H1 (cell line): ENCODE measurements at regions not wholly inside any gene's neighbourhood (a gene's known extent, or its start where the extent isn't known, plus 50 kb on each side); places are given as distances from the start of the nearest gene placed in this dataset.

Source experiments
- CTCF ChIA-PET: fragments of 300-600 bp; sonication (Branson Sonifier 250); formaldehyde crosslinking; loops from one replicate; lab custom pipeline; 2021; ENCODE audit not compliant: partially characterized antibody; lab: Charles Lee
- POLR2A ChIA-PET: fragments of 300-600 bp; sonication (Branson Sonifier 250); formaldehyde crosslinking; loops from one replicate; lab custom pipeline; 2021; ENCODE audit warnings: inconsistent platforms; ENCODE audit not compliant: partially characterized antibody; lab: Charles Lee
- DNase-seq, 2 experiments: peaks; one replicate each; pipeline versions ENCODE4 v3.0.0 to v3.0.0-alpha.2; 2010 to 2022; ENCODE audit warnings: low spot score in 2 of 2, low read depth in 1 of 2, mixed read lengths in 1 of 2
- FAIRE-seq: peaks from 2 replicates; lab custom pipeline; 2011; peaks lifted over from hg19 to GRCh38; lab: Jason Lieb, UNC
- H2AFZ ChIP-seq: 2 replicates; pipeline ENCODE4 v1.8.1; 2012; ENCODE audit warnings: low read length, inconsistent platforms
- H2AK5ac ChIP-seq: 2 replicates; pipeline ENCODE4 v1.6.1; 2013; ENCODE audit warnings: low read depth, low read length
- H2BK120ac ChIP-seq: replicated peaks from 2 replicates; pipeline ENCODE3; 2013; ENCODE audit warnings: low read depth, low read length, inconsistent platforms
- H2BK12ac ChIP-seq: 2 replicates; pipeline ENCODE4 v1.6.1; 2013; ENCODE audit warnings: low read depth, low read length
- H2BK15ac ChIP-seq: 2 replicates; pipeline ENCODE4 v1.6.1; 2013; ENCODE audit warnings: low read length
- H2BK20ac ChIP-seq: 2 replicates; pipeline ENCODE4 v1.6.1; 2013; ENCODE audit warnings: low read length
- H2BK5ac ChIP-seq: 2 replicates; pipeline ENCODE4 v1.6.1; 2013; ENCODE audit warnings: low read depth, low read length
- H3K14ac ChIP-seq: 2 replicates; pipeline ENCODE4 v1.6.1; 2013; ENCODE audit warnings: inconsistent platforms; ENCODE audit not compliant: insufficient read length
- H3K18ac ChIP-seq: 2 replicates; pipeline ENCODE4 v1.6.1; 2013; ENCODE audit warnings: low read length; ENCODE audit errors: extremely low read depth
- H3K23ac ChIP-seq: 2 replicates; pipeline ENCODE4 v1.6.1; 2013; ENCODE audit warnings: inconsistent platforms; ENCODE audit not compliant: insufficient read length
- H3K23me2 ChIP-seq: 2 replicates; pipeline ENCODE4 v1.6.1; 2013; ENCODE audit warnings: low read depth, low read length
- H3K27ac ChIP-seq: 2 replicates; pipeline ENCODE4 v1.6.1; 2011; ENCODE audit warnings: low read depth, low read length, inconsistent platforms
- H3K27me3 ChIP-seq, 4 experiments: replicated peaks in 1 of 4; 1 replicate in 1 of 4; 2 replicates in 3 of 4; pipeline versions ENCODE4 v1.6.1 to v1.8.1; 2011 to 2013; ENCODE audit warnings: low read length in 3 of 4, mild to moderate bottlenecking in 3 of 4, inconsistent platforms in 2 of 4, mixed read lengths in 2 of 4, moderate library complexity in 1 of 4; ENCODE audit not compliant: control insufficient read depth in 3 of 4, insufficient read depth in 3 of 4; ENCODE audit errors: extremely low read depth in 1 of 4
- H3K36me3 ChIP-seq, 4 experiments: 2 replicates each; pipeline versions ENCODE4 v1.6.1 to v1.8.1; 2011 to 2013; ENCODE audit warnings: mild to moderate bottlenecking in 4 of 4, low read length in 3 of 4, moderate library complexity in 2 of 4, control low read depth in 1 of 4, inconsistent platforms in 1 of 4; ENCODE audit not compliant: insufficient read depth in 4 of 4, control insufficient read depth in 2 of 4
- H3K4ac ChIP-seq: replicated peaks from 2 replicates; pipeline ENCODE3; 2013; ENCODE audit warnings: low read length, low read depth, mixed read lengths, inconsistent platforms; ENCODE audit not compliant: insufficient read length
- H3K4me1 ChIP-seq, 4 experiments: replicated peaks in 1 of 4; 1 replicate in 1 of 4; 2 replicates in 3 of 4; pipeline versions ENCODE4 v1.6.1 to v1.8.1; 2011 to 2013; ENCODE audit warnings: low read length in 3 of 4, inconsistent platforms in 2 of 4, mixed read lengths in 1 of 4; ENCODE audit not compliant: insufficient read depth in 4 of 4, control insufficient read depth in 3 of 4
- H3K4me2 ChIP-seq, 2 experiments: 2 replicates each; pipeline versions ENCODE4 v1.6.1 to v1.8.1; 2011 to 2013; ENCODE audit warnings: low read depth in 2 of 2, low read length in 2 of 2, control low read depth in 1 of 2, inconsistent platforms in 1 of 2, mild to moderate bottlenecking in 1 of 2; ENCODE audit not compliant: insufficient read depth in 1 of 2
- H3K4me3 ChIP-seq, 4 experiments: fragments of 200-600, 300-600 bp in 1 of 4; sonication (generic), shearing (Covaris generic), sonication (Bioruptor Twin) in 1 of 4; 2 replicates each; pipeline versions ENCODE4 v1.5.1 to v1.8.1; 2011 to 2016; ENCODE audit warnings: low read length in 4 of 4, low read depth in 3 of 4, control low read depth in 2 of 4, inconsistent platforms in 2 of 4, mild to moderate bottlenecking in 2 of 4, mixed read lengths in 1 of 4, moderate library complexity in 1 of 4; ENCODE audit not compliant: insufficient read depth in 2 of 4; ENCODE audit errors: extremely low read depth in 1 of 4
- H3K56ac ChIP-seq: replicated peaks from 2 replicates; pipeline ENCODE3; 2013; ENCODE audit warnings: low read depth, mild to moderate bottlenecking, mixed read lengths, low read length, inconsistent platforms; ENCODE audit not compliant: insufficient read length
- H3K79me1 ChIP-seq: 2 replicates; pipeline ENCODE4 v1.6.1; 2013; ENCODE audit warnings: low read depth, low read length, control low read depth
- H3K79me2 ChIP-seq, 2 experiments: 2 replicates each; pipeline versions ENCODE4 v1.6.1 to v1.8.1; 2012 to 2013; ENCODE audit warnings: low read length in 2 of 2, mild to moderate bottlenecking in 2 of 2, inconsistent platforms in 1 of 2; ENCODE audit not compliant: insufficient read depth in 2 of 2, control insufficient read depth in 1 of 2
- H3K9ac ChIP-seq, 4 experiments: replicated peaks in 1 of 4; 1 replicate in 1 of 4; 2 replicates in 3 of 4; pipeline versions ENCODE4 v1.6.1 to v1.8.1; 2011 to 2013; ENCODE audit warnings: low read depth in 3 of 4, low read length in 3 of 4, control low read depth in 2 of 4, mild to moderate bottlenecking in 2 of 4, moderate library complexity in 2 of 4, inconsistent platforms in 1 of 4; ENCODE audit errors: extremely low read depth in 1 of 4
- H3K9me3 ChIP-seq, 2 experiments: 2 replicates each; pipeline versions ENCODE4 v1.6.1 to v1.8.1; 2012 to 2013; ENCODE audit warnings: mild to moderate bottlenecking in 2 of 2, moderate library complexity in 2 of 2, control low read depth in 1 of 2, inconsistent platforms in 1 of 2, low read depth in 1 of 2, low read length in 1 of 2, mixed read lengths in 1 of 2; ENCODE audit not compliant: insufficient read depth in 2 of 2
- H4K20me1 ChIP-seq, 2 experiments: replicated peaks in 1 of 2; 2 replicates each; pipeline versions ENCODE3 to v1.8.1; 2011 to 2013; ENCODE audit warnings: inconsistent platforms in 2 of 2, low read length in 2 of 2, mild to moderate bottlenecking in 1 of 2; ENCODE audit not compliant: insufficient read depth in 2 of 2, control insufficient read depth in 1 of 2
- H4K5ac ChIP-seq: 2 replicates; pipeline ENCODE4 v1.6.1; 2013; ENCODE audit warnings: low read length, low read depth, mixed read lengths, inconsistent platforms; ENCODE audit not compliant: insufficient read length
- H4K8ac ChIP-seq: 2 replicates; pipeline ENCODE4 v1.8.0; 2013; ENCODE audit warnings: mild to moderate bottlenecking, moderate library complexity, low read length, inconsistent platforms; ENCODE audit not compliant: insufficient read depth; ENCODE audit errors: extremely low read depth
- H4K91ac ChIP-seq: replicated peaks from 2 replicates; pipeline ENCODE3; 2013; ENCODE audit warnings: low read length, mixed read lengths, inconsistent platforms; ENCODE audit not compliant: insufficient read length
- EZH2 ChIP-seq: fragments of 200-600 bp; sonication (generic); IDR thresholded peaks from 2 replicates; pipeline ENCODE4 v1.7.1; 2012; ENCODE audit warnings: low read depth, mild to moderate bottlenecking, moderate library complexity, low read length, inconsistent platforms; ENCODE audit not compliant: severe bottlenecking
- POLR2AphosphoS5 ChIP-seq: IDR thresholded peaks from 2 replicates; pipeline ENCODE4 v1.6.1; 2011; ENCODE audit warnings: low read depth, low read length
- WGBS, 2 experiments: shearing (Covaris generic) in 1 of 2; methylation state at CpG; one replicate each; pipeline versions ENCODE4 v1.1.6 to v1.1.7; 2013 to 2015; ENCODE audit warnings: low lambda C conversion rate in 2 of 2, mixed read lengths in 2 of 2, inconsistent platforms in 1 of 2, low coverage in 1 of 2, missing lambda C conversion rate in 1 of 2; ENCODE audit not compliant: insufficient replicate concordance in 2 of 2, insufficient coverage in 1 of 2, insufficient read length in 1 of 2; ENCODE audit errors: extremely low coverage in 1 of 2, missing lambda C conversion rate in 1 of 2; 5-methylcytosine and 5-hydroxymethylcytosine counted together

DNA sequence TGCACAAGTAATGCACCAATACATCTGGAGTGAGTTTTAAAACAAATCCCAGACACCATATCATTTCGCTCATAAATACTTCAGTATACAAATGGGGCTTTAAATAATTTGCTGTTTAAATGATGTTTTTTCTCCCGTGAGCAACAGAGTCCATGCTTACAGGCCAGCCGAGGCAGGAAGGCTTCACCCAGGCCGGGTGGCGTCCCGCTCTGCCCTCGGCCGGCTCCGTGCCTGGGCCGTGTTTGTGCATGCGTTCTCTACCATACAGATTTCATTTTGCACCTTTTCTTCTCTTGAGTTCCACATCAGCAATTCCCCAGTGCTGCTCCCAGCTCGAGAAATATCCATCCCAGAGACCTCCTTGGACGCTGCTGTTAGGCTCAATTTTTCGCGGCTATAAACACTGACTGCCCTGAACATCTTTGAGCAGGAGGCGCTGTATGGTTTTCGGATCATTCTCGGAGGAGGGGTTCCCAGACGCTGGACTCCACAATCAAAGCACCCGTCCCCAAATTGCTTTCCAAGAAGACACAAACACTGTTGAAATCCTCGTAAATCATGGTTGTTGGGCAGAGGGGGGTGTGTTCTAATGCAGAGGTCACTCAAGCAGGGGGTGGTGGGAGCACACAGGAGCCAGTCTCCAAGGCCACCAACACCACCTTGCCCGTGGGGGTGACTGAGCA lies 91.6 kb downstream of the MICALL2 start:
- Histone ChIP-seq H3K79me1 (no peaks in the 10 kb centered on the region), H3K14ac (no peak overlapping the region), H2BK5ac (no peak overlapping the region), H3K36me3 (no peaks in the 10 kb centered on the region), H3K27me3 (peaks cover 0 to 25% (median 17%) of the 10 kb centered on the region in 4 experiments; a peak in 5 of 7 replicates), H3K4me2 (no peak overlapping the region), H3K4me3 (no peak overlapping the region), H4K8ac (no peak overlapping the region), H3K56ac (no peak overlapping the region), H4K5ac (no peak overlapping the region), H3K27ac (no peak overlapping the region), H2BK120ac (no peak overlapping the region), H3K9ac (no peak overlapping the region), H2AK5ac (no peak overlapping the region; the same call in 1 of the 2 replicates), H3K23me2 (peaks cover 2% of the 10 kb centered on the region; the same call in 1 of the 2 replicates), H3K9me3 (no peaks in the 10 kb centered on the region), H3K4me1 (peaks cover 0 to 13% (median 7%) of the 10 kb centered on the region in 4 experiments; a peak in 5 of 7 replicates), H2BK12ac (no peak overlapping the region; the same call in 1 of the 2 replicates), H3K23ac (no peak overlapping the region), H4K20me1 (no peaks in the 10 kb centered on the region), H3K18ac (no peak overlapping the region), H2BK20ac (no peak overlapping the region), H2BK15ac (no peak overlapping the region), H3K4ac (no peak overlapping the region), H2AFZ (no peak overlapping the region), H3K79me2 (no peaks in the 10 kb centered on the region), H4K91ac (no peak overlapping the region)
- CTCF ChIA-PET = interaction anchor here (0.9 to 1.7 kb wide), 4 partner anchors 15 to 184 kb away, joined by 3 to 6 read pairs (median 4); no protein-coding TSS in a partner anchor
- DNase-seq (no peak), FAIRE-seq (no peak)
- TF ChIP-seq POLR2AphosphoS5 (no peak), EZH2 (peak; percentile 7)
- POLR2A ChIA-PET = no interaction called here
- 90% methylated on average over 22 of the region's 22 CpGs; no CpG with 5 or more reads in 1 of the 2 experiments for WGBS, 2 experiments
